ENCODE measurements at regions not wholly inside any gene's neighbourhood (a gene's known extent, or its start where the extent isn't known, plus 50 kb on each side); places are given as distances from the start of the nearest gene placed in this dataset.

GRCh38 chr1:14313731-14314431 is 284.6 kb upstream of the KAZN start:
- no peak for TF ChIP-seq CTCF (IDR thresholded peaks at IDR 0.05; ENCODE audit: insufficient read depth, low read length, poor library complexity, severe bottlenecking)
- TF ChIP-seq EZH2phosphoT487 (conservative IDR thresholded peaks at IDR 0.05; ENCODE audit: low read length): no peak

Measured in SU-DHL-6 (cell line).